SK-N-SH (cell line): ENCODE measurements at regions not wholly inside any gene's neighbourhood (a gene's known extent, or its start where the extent isn't known, plus 50 kb on each side); places are given as distances from the start of the nearest gene placed in this dataset.

ENCODE experiments used
- CTCF ChIP-seq: fragments of 200-600 bp; sonication (generic); IDR thresholded peaks from 2 replicates; pipeline ENCODE4 v1.6.1; 2017; ENCODE audit warnings: antibody characterized with exemption, mild to moderate bottlenecking, moderate library complexity
- EP300 ChIP-seq, 2 experiments: IDR thresholded peaks; 2 replicates each; pipeline versions ENCODE4 v1.4.0 to v1.6.1; 2012; ENCODE audit warnings: borderline replicate concordance in 1 of 2, low read depth in 1 of 2, low read length in 1 of 2
- TAF1 ChIP-seq: IDR thresholded peaks from 2 replicates; pipeline ENCODE4 v1.6.1; 2012; ENCODE audit warnings: low read depth, mild to moderate bottlenecking, low read length, moderate library complexity, borderline replicate concordance

GRCh38 chr7:46494441-46494840, 573.4 kb upstream of the IGFBP3 start:
- TF ChIP-seq CTCF (no peak), TAF1 (no peak), EP300 (IDR thresholded peaks at IDR 0.05; ENCODE audit: borderline replicate concordance in 1 of 2, low read depth in 1 of 2, low read length in 1 of 2) (no peak)
